ENCODE measurements at regions not wholly inside any gene's neighbourhood (a gene's known extent, or its start where the extent isn't known, plus 50 kb on each side); places are given as distances from the start of the nearest gene placed in this dataset.

GRCh38 chr14:105846312-105846711 lies 319.9 kb downstream of the TMEM121 start:
- Histone ChIP-seq H3K4me1 (no peaks in the 10 kb centered on the region), H3K9me3 (peaks cover 0 to 3% (median 0%) of the 10 kb centered on the region in 4 donors), H3K27me3 (peaks cover 0 to 8% (median 0%) of the 10 kb centered on the region in 3 donors), H3K27ac (no peak overlapping the region), H3K36me3 (no peaks in the 10 kb centered on the region), H3K4me3 (no peak overlapping the region)
- WGBS, 5 donors: 73 to 86% (median 83%) methylated on average over 5 of the region's 5 CpGs
- TF ChIP-seq CTCF (IDR thresholded peaks at IDR 0.05): no peak
- no peak for TF ChIP-seq POLR2A (IDR thresholded peaks at IDR 0.05)
- no peak for TF ChIP-seq EP300 (IDR thresholded peaks at IDR 0.05)
- TF ChIP-seq POLR2AphosphoS5 (IDR thresholded peaks at IDR 0.05): no peak
- no peak for DNase-seq
- intact Hi-C loops (cut with DNase I; ENCODE audit: low total_unique reads): no loop called here

- H3K27ac ChIP-seq: no peak overlapping the region
- H3K4me3 ChIP-seq: no peak overlapping the region
- intact Hi-C loops (cut with DNase I; ENCODE audit: low total_unique reads): no loop called here
- TF ChIP-seq CTCF (IDR thresholded peaks at IDR 0.05) (no peak), EP300 (IDR thresholded peaks at IDR 0.05) (no peak)
- H3K4me1 ChIP-seq: no peaks in the 10 kb centered on the region
- no peaks in the 10 kb centered on the region for H3K36me3 ChIP-seq
- H3K27me3 ChIP-seq: peaks cover 0 to 7% (median 0%) of the 10 kb centered on the region in 3 donors
- WGBS, 5 donors: 85 to 94% (median 89%) methylated on average over 8 to 14 of the region's 14 CpGs
- DNase-seq: no peak
- H3K9me3 ChIP-seq: peaks cover 0 to 3% (median 0%) of the 10 kb centered on the region in 4 donors
These were observed 321.0 kb downstream of the TMEM121 start for GRCh38 chr14:105847400-105847799.

- intact Hi-C loops (cut with DNase I; ENCODE audit: low total_unique reads): no loop called here
- WGBS, 5 donors: 37 to 84% (median 56%) methylated on average over 2 of the region's 2 CpGs
- no peak overlapping the region for H3K27ac ChIP-seq
- DNase-seq: no peak
- H3K9me3 ChIP-seq: peaks cover 0 to 3% (median 0%) of the 10 kb centered on the region in 4 donors
- H3K36me3 ChIP-seq: no peaks in the 10 kb centered on the region
- no peak overlapping the region for H3K4me3 ChIP-seq
- TF ChIP-seq CTCF (IDR thresholded peaks at IDR 0.05) (no peak), EP300 (IDR thresholded peaks at IDR 0.05) (no peak), POLR2A (IDR thresholded peaks at IDR 0.05) (no peak), POLR2AphosphoS5 (IDR thresholded peaks at IDR 0.05) (no peak)
- H3K27me3 ChIP-seq: peaks cover 0 to 7% (median 0%) of the 10 kb centered on the region in 3 donors
- no peaks in the 10 kb centered on the region for H3K4me1 ChIP-seq
These were observed 322.2 kb downstream of the TMEM121 start for GRCh38 chr14:105848570-105848969.

- Histone ChIP-seq H3K36me3 (no peaks in the 10 kb centered on the region), H3K4me3 (no peak overlapping the region), H3K9me3 (peaks cover 0 to 3% (median 0%) of the 10 kb centered on the region in 4 donors), H3K27ac (no peak overlapping the region), H3K4me1 (no peaks in the 10 kb centered on the region), H3K27me3 (peaks cover 0 to 7% (median 0%) of the 10 kb centered on the region in 3 donors)
- no peak for TF ChIP-seq EP300 (IDR thresholded peaks at IDR 0.05)
- TF ChIP-seq POLR2AphosphoS5 (IDR thresholded peaks at IDR 0.05): no peak
- TF ChIP-seq CTCF (IDR thresholded peaks at IDR 0.05): no peak
- no peak for TF ChIP-seq POLR2A (IDR thresholded peaks at IDR 0.05)
- intact Hi-C loops (cut with DNase I; ENCODE audit: low total_unique reads): no loop called here
- WGBS, 5 donors: 76 to 87% (median 82%) methylated on average over 10 to 11 of the region's 11 CpGs
- no peak for DNase-seq
These were observed 323.7 kb downstream of the TMEM121 start for GRCh38 chr14:105849933-105850626.

All from stomach (tissue), 8 donors.